ENCODE measurements at regions not wholly inside any gene's neighbourhood (a gene's known extent, or its start where the extent isn't known, plus 50 kb on each side); places are given as distances from the start of the nearest gene placed in this dataset.
"Not testable (repeated sequence)": the region's sequence is repeated elsewhere in the genome, so short reads cannot be mapped to it uniquely, and the experiment has no call there.

- POLR2A ChIA-PET, CTCF ChIA-PET: not testable (repeated sequence)
These were observed 55.9 kb upstream of the ACSM6 start for GRCh38 chr10:95137990-95138625.

- ChIA-PET POLR2A (no interaction called here), CTCF (no interaction called here)
These were observed 59.5 kb upstream of the ACSM6 start for GRCh38 chr10:95134490-95134889.

GRCh38 chr10:95133997-95134396, 60.0 kb upstream of the ACSM6 start:
- CTCF ChIA-PET = interaction anchor here (0.8 to 2.1 kb wide), 4 partner anchors 10 to 813 kb away, joined by 3 to 5 read pairs (median 4); no protein-coding TSS in a partner anchor
- POLR2A ChIA-PET = no interaction called here

GRCh38 chr10:95133016-95133752, 60.9 kb upstream of the ACSM6 start:
- CTCF ChIA-PET = interaction anchor here (0.7 to 2.1 kb wide), 6 partner anchors 11 to 812 kb away, joined by 3 to 5 read pairs (median 4); no protein-coding TSS in a partner anchor
- POLR2A ChIA-PET = no interaction called here

GRCh38 chr10:95130429-95130828, 61.1 kb upstream of the CYP2C8 start:
- POLR2A ChIA-PET, CTCF ChIA-PET: not testable (repeated sequence)

GRCh38 chr10:95125582-95125981, 56.3 kb upstream of the CYP2C8 start:
- ChIA-PET POLR2A (no interaction called here), CTCF (no interaction called here)

- CTCF ChIA-PET = no interaction called here
- POLR2A ChIA-PET = no interaction called here
These were observed 53.4 kb upstream of the CYP2C8 start for GRCh38 chr10:95122736-95123135.

- POLR2A ChIA-PET = no interaction called here
- CTCF ChIA-PET = no interaction called here
These were observed 52.6 kb upstream of the CYP2C8 start for GRCh38 chr10:95121904-95122303.
